Fibroblast of upper back skin (primary cell): ENCODE measurements at regions not wholly inside any gene's neighbourhood (a gene's known extent, or its start where the extent isn't known, plus 50 kb on each side); places are given as distances from the start of the nearest gene placed in this dataset.
"Not testable (repeated sequence)": the region's sequence is repeated elsewhere in the genome, so short reads cannot be mapped to it uniquely, and the experiment has no call there.

Experiments used
- DNase-seq: peaks from one replicate; pipeline ENCODE4 v3.0.0-alpha.2; 2013

DNA sequence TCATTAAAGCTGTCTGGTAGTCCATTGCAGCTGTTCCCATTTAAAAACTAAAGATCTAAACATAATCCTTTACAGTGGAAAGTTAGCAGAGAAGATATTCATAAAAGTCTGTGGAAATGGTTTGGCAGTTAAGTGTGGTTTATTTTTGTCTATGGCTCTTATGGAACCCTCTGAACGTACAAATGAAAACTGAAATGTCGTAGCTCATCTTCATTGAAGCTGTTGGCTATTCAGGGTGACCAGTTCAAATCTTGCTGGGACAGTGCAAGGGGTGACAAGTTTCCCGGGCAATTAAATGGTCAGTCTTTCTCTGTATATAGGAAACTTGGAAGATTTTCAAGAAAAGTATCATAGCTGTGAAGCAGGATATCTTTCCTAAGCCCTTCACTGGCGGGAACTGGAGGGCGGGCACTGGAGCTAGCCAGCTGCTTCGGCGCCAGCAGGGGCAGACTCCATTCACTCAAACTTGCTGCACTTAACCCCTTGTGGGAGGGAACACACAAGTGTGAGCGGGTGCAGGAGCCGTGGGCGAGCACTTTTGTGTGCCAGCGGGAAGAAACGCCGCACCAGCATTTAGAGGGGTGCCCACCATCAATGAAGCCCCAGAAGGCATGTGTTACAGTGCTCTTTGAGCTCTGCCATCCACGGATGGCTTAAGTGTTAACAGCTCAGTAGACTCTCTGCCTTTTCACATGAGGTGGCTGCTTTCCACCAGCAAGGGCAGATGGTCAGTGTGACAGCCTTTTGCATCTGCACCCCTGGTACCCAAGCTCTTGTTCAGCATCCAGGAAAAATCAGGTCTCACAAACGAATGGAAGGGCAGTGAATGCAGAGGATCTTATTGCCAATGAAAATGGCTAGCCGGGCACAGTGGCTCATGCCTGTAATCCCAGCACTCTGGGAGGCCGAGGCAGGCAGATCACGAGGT is 232.1 kb upstream of the KAZN start:
- peak; percentile 24 for DNase-seq

DNA sequence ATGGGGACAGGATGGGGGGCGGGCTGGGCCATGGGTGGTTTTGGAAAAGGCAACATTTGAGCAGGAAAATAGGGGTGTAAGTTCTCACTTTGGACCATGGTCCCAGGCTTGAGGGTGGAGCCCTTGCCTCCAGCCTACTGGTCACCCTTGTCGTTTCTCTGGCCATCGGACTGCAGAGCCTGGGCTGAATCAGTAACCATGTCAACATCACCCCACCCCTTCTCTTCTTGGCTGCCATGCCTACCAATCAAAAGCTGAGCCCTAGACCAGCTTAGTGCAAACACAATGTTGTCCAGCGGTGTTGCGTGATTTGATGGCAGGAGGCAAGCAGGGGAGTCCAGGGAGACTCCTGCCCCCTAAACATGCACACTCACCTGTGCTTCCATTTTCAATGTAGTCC is 231.0 kb upstream of the KAZN start:
- no peak for DNase-seq

DNA sequence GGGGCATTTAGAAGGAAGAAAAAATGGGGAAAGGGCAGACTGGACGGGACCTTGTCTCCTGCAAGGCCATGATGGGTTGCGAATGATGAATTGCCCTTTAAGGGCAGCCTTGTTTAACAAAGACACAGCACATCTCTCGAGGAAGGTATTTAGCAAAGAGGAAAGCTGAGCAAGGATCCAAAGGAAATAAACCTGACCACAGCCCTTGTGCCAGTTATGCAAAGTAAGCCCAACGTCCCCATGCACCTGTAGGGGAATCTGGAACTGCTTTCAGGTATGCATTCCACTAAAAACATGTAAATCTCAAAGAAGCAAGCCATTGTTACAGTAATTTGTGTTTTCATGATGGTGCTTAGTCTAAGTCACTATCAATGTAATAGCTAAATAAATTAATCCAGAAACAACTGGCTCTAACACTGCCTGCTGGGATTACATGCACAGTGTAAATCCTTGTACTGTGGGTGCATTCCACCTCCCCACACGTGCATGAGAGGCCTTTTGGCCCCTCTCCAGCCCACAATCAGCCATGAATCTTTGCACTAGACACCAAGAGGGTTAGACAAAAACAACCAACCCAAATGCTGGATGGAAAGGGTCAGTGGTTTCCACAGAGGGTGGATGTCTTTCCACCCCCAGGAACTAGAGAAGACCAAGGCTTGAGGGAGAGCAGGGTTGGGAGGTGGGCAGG is 228.8 kb upstream of the KAZN start:
- DNase-seq: peak; percentile 34

DNA sequence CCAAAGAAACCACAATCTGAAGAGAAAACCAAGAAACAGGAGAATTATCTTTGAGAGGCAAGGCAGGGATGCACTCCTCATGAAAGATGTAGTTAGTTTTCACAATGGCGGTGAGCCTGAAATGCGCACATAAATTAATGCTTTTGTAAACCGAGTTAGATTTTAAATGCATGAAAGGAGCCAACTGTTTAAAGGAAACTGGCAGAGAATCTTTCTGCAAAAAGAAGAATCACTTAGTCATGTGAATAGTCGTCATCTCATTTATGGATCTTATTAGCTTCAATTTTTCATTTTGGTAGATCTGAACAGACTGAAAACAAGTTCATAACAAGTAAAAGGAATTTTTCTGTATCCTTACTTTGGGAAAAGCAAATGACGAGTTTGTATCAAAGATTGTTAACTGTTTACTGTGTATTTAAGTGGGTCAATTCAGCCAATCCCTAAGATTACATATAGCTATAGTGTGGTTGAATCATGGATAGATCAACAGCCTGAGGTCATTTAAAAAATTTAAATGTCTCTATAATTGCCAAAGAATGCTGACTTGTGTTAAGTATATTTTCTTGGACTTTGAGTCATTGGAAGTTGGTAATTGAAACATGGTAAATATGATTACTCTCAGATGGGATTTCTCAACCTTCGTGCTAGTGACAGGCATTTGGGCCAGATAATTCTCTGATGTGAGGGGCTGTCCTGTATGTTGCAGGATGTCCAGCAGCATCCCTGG is 226.6 kb upstream of the KAZN start:
- DNase-seq: peak; percentile 44

DNA sequence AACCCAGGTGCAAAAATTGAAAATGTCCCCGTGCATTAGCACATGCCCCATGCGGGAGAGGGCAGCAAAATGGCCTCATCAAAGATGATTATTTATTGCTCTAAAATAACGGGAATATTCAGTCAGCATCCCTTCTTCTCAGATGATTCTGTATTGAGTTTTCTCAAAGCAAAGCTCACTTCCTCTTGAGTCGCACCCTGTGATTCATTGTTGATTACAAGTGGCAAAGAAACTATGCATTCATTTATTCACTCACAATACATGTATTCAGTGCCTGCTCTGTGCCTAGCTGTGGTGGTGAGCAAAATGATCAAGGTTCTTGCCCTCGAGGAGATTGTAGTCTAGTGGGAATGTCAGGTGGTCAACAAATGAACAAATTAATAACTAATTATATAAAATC is 226.0 kb upstream of the KAZN start:
- DNase-seq: no peak

DNA sequence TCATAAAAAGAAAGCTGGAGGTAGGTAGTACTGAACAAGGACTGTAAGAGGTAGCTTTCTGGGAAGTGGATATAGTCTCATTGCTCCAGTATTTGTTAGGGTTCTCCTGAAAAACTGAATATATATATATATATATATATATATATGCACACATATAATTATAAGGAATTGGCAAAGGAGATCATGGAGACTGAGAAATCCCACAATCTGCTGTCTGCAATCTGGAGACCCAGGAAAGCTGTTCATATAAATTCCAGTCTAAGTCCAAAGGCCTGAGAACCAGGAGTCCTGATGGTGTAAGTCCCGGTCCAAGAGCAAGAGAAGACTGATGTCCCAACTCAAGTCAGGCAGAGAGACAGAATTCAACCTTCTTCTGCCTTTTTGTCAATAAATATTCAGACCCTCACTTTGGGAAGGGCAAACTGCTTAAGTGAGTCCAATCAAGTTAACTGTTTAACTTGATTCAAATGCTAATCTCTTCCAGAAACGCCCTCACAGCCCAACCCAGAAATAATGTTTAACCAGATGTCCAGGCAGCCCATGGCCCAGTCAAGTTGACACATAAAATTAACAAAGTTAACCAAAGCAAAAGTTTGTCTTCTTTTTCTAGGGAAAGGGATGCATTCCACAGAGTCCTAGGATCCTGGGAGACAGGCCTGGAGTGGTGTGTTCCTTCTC is 225.3 kb upstream of the KAZN start:
- DNase-seq: no peak

DNA sequence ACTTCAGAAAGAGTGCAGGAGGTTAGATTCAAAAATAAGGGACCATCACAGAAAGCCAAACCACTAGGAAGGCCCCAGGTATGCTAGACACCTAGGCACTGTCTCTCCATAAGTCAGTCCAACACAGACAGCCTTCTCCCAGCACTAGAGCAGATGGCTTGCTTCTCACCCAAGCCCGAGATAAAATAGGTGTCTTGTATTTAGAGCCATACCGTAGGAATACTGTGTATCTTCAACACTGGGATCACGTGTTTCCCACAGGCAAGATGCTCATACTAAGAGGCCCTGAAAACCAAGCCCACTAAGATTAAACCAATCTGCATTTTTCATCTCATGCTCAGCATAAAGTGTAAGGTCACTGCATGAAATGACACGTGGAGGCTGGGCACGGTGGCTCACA is 223.3 kb upstream of the KAZN start:
- DNase-seq: no peak

DNA sequence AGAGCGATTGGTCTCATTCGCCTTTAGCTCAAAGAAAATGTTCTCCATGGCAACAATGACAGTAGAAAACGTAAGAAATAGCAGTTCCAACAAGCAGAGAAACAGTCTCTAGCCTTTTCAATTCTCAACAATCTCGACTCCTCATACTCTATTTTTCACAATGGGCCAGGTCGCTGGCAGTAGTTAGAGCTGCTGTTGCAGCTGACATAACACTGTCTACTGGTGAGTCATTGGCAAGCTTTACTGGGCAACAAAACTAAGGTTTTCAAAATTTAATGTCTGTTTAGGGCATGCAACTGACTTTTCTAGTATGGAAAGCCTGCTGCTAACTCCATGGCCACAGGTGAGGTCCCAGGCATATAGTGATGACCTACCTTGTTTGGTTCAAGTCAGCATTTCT is 221.1 kb upstream of the KAZN start:
- no peak for DNase-seq

DNA sequence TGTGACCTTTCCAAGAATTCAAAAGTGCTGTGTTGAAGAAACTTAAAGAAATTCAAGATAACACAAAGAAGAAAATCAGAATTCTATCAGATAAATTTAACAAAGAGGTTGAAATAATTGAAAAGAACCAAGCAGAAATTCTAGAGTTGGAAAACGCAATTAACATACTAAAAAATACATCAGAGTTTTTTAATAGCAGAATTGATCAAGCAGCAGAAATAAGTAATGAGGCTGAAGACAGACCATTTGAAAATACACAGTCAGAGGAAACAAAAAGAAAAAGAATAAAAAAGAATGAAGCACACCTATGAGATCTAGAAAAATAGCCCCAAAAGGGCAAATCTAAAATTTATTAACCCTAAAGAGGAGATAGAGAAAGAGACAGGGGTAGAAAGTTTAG is 218.1 kb upstream of the KAZN start:
- DNase-seq: no peak

DNA sequence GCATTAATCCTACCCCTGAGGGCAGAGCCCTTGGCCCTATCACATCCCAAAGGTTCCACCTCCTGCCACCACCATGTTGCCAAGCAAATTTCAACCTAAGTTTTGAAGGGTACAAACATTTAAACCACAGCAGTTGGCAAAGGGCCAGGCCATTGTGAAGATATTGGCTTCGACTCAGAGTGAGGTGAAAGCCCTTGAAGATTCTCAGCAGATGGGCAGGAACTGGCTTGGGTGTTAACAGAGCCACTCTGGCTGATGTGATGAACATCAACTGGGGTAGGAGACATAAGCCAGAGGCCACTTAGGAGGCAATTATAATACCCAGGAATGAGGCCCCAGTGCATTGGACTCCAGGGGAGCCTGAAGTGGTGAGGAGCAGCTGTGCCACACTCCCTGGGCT is 207.7 kb upstream of the KAZN start:
- no peak for DNase-seq

DNA sequence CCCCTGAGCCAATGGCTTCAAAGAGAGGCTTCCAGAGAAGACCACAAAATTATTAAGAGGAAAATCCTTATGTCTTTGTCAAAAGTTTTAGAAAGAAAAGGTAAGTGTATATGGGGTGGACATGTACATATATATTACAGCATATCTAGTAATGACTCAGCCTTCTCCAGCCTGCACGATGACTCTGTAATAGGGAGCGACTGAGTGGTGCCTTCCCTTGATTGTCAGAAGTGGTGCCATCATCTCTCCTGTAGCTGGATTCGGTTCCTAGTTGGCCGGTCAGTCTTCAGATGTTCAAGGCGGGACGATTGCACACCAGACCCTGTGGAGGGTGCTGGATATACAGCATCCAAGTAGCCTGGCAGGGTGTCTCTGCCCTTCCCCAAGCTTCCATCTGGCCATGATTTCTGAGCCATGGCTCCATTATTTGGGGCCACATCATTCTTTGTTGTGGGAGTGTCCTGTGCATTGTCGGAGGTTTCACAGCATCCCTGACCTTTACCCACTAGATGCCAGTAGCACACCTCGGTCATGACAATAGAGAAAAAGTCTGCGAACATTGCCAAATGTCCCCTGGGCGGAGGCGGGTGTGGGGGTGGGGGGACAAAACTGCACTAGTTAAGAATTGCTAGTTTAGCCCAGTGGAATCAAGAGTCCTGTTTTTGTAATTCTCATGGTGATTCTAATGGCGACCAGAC is 206.2 kb upstream of the KAZN start:
- no peak for DNase-seq

DNA sequence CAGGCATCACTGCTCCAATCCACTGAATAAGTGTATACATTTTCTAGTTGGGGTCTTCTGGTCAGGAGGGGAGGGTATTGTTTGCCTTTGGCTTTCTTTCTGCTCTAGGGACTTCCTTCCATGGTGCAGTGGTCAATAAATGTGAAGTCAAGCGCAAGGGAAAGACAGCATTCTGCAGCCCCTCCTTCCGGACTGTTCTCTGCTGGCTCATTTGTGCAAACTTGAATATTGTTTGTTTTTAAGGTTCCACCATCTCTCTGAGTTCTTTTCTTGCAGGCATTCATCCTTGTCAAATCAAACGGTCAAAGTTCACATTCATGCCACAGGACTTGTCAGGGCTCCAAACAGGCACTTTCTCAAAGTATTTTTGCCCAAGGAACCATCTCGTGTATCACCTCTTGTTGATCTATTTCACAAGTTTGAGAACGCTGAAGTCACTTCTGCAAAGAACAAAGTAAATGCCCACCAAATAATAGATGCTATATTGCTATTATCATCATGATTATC is 205.6 kb upstream of the KAZN start:
- DNase-seq: no peak

DNA sequence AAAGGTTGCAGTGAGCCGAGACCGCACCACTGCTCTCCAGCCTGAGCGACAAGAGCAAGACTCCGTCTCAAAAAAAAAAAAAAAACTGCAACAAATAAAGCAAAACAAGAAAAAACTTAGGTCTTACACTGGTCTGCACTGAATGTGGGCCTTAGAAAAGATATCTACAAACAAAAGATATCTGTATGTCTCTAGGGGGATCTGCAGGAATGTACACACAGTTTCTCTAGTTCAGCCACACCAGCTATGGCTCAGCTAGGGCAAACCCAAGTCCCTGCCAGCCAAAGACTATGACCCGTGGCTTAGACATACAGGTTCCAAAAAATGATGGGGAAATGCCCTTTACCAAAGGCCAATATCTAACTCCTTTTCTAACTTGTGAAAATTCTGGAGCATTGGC is 202.4 kb upstream of the KAZN start:
- DNase-seq: no peak

DNA sequence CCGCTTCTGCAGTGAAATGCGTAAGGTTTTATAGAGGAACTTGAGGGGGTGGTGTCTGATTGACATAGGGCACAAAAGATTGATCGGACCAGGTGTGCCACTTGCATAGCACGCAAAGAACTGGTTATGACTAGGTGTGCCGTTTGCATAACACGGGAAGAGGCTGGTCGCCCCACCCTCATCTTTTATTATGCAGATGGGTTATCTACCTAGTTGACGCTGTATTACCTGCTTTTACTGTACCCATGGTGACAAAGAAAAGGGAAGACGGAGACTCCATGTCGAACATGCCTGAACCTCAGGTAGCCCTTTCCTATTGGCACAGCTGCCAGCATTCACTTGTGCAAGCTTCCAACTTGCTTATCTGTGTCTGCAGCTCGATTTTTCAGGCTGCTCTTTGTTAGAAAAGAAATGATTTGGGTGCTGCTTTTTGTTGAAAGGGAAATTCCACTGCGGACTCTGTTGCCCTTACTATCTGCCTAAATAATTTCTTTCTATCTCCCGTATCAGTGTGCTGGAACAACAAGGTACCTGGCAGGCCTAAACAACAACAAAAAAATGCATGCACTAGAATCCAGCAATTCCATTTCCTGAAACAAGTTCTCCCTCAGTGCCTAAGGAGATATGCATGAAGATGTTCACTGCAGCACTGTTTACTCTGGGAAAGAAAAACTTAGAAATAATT is 194.4 kb upstream of the KAZN start:
- DNase-seq: no peak

DNA sequence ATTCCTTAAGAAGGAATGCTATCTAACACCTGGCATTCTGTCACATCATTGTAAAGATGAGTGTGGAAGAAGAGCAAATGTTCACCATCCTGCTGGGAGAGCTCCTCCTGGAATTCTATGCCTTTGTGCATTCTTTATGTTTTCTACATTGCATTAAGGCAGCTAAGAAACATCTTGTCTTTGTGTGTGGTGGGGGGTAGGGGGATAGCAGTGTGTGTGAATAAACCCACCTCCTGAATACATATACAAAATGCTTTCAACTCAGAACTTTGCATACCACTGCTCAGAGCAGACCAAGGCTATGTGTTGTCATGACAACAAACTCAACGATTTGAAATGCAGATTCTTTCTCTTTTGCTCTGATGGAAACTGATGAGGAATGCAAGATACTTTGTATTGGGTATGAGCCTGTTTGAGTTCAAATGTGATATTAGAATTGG is 193.6 kb upstream of the KAZN start:
- no peak for DNase-seq

DNA sequence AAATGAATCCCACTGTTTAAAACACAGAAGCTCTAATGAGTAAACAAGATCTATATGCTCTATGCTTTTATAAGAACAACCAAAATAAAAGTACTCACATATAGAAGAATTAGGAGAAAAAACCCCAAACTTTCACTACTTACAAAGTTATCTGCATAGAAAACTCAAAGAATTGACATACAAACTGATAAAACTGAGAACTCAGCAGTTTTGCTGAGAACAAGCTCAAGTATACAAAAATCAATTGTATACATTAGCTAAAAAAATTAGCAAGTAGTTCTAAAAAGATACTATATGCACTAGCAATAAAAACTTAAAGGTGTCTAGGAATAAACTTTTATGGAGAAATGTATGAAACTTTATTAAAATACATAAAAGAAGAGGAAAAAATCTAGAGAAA is 186.2 kb upstream of the KAZN start:
- no peak for DNase-seq

DNA sequence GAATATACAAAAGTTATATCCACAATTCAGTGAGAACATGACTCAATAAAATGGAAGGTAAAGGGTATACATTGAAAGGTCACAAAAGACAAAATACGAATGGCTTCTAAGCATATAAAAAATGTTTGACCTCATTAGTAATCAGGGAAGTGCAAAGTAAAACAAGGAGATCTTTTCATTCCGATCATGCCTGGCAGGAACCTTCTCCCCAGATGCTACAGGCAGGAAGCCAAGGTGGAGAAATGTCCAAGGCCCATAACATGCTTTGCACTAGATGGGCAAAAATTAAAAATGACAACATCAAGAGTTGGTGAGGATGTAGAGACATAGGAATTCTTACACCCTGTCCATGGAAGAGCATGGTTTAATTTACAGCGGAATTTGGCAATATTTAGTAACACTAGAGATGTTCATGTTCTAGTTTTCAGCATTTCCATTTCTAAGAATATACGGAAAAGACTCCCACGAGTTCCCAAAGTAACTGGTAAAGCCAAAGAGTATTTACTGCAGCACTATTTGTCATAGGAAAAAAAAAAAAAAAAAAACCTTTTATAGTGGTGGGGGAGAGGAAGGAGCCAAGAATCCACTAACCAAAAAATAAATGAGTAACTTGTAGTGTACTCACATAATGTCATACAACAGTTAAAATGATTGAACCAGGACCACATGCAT is 184.5 kb upstream of the KAZN start:
- DNase-seq: peak; percentile 85

DNA sequence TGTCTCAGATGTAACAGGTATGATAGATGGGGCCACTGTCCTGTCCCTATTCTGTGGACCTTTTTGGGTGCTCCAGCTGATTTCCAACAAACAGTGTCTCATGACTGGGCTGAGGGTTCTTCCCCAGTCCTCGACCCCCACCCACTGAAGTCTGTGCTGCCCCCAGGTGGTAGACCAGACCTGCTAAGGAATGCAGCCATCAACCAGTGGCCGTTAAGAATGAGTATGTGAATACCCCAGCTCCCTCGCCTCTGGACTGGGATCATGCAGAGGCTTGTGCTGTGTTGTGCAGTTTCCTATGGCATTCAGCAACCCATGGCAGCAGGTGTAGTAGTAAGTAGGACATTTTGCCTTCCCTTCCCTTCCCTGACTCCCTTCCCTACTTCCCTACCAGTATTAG is 183.1 kb upstream of the KAZN start:
- no peak for DNase-seq

DNA sequence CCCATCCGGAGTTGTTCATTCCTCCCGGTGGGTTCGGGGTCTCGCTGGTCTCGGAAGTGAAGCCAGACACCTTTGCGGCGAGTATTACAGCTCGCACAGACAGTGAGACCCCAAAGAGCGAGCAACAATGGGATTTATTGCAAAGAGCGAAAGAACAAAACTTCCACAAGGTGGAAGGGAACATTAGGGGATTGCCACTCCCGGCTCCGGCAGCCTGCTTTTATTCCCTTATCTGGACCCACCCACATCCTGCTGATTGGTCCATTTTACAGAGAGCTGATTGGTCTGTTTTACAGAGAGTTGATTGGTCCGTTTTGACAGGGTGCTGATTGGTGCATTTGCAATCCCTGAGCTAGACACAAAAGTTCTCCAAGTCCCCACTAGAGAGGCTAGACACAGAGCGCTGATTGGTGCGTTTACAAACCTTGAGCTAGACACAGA is 178.7 kb upstream of the KAZN start:
- not testable (repeated sequence) for DNase-seq

DNA sequence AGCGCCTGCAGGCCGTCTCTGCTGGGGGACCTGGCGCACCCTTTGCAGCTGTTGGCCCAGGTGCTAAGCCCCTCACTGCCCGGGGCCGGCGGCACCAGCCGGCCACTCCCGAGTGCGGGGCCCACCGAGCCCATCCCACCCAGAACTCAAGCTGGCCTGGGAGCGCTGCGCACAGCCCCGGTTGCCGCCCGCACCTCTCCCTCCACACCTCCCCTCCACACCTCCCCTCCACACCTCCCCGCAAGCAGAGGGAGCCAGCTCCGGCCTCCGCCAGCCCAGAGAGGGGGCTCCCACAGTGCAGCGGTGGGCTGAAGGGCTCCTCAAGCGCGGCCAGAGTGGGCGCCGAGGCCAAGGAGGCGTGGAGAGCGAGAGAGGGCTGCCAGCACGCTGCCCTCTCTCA is 177.8 kb upstream of the KAZN start:
- DNase-seq: no peak
